Panc1 (cell line): ENCODE measurements at regions not wholly inside any gene's neighbourhood (a gene's known extent, or its start where the extent isn't known, plus 50 kb on each side); places are given as distances from the start of the nearest gene placed in this dataset.

ENCODE experiments used
- ATAC-seq: fragments of 200-7000 bp; cut with Tn5 transposase; 2 replicates; pipeline ENCODE4 v1.9.1; 2020; ENCODE audit warnings: mild to moderate bottlenecking, moderate library complexity
- BruUV-seq: library from RNA; stranded (reverse); fragments of 400-500 nt; replicated peaks from 2 replicates; lab custom pipeline; 2021; lab: Mats Ljungman, UMichigan
- CTCF ChIA-PET: fragments of 300-600 bp; sonication (Branson Sonifier 250); formaldehyde crosslinking; loops from one replicate; lab custom pipeline; 2022; ENCODE audit warnings: antibody characterized with exemption; lab: Charles Lee
- POLR2A ChIA-PET: fragments of 300-600 bp; sonication (Branson Sonifier 250); formaldehyde crosslinking; loops from one replicate; lab custom pipeline; 2022; ENCODE audit warnings: antibody characterized with exemption; lab: Charles Lee
- DNase-seq: peaks from one replicate; pipeline ENCODE4 v3.0.0-alpha.2; 2010; ENCODE audit warnings: low read depth, low spot score
- H3K27ac ChIP-seq: 2 replicates; pipeline ENCODE4 v1.5.1; 2011; ENCODE audit warnings: mild to moderate bottlenecking, low read length, inconsistent platforms
- H3K27me3 ChIP-seq: fragments of 200-500 bp; sonication (Bioruptor generic); 2 replicates; pipeline ENCODE4 v1.6.0; 2014; ENCODE audit warnings: low read length, inconsistent platforms; ENCODE audit not compliant: control insufficient read depth, insufficient read depth
- H3K36me3 ChIP-seq: fragments of 200-500 bp; sonication (Bioruptor generic); 2 replicates; pipeline ENCODE4 v1.5.1; 2014; ENCODE audit warnings: inconsistent platforms, mild to moderate bottlenecking, low read length, moderate library complexity; ENCODE audit not compliant: control insufficient read depth, insufficient read depth
- H3K4me1 ChIP-seq: 2 replicates; pipeline ENCODE4 v1.5.1; 2011; ENCODE audit warnings: inconsistent platforms, mild to moderate bottlenecking, low read length, moderate library complexity; ENCODE audit not compliant: control insufficient read depth, insufficient read depth
- H3K4me3 ChIP-seq, 2 experiments: 2 replicates each; pipeline ENCODE4 v1.5.1; 2011 to 2012; ENCODE audit warnings: low read depth in 2 of 2, low read length in 2 of 2, mild to moderate bottlenecking in 2 of 2, inconsistent platforms in 1 of 2, moderate library complexity in 1 of 2
- H3K9me3 ChIP-seq: fragments of 200-500 bp; sonication (Bioruptor generic); 2 replicates; pipeline ENCODE4 v1.5.1; 2014; ENCODE audit warnings: low read depth, mild to moderate bottlenecking, inconsistent platforms, low read length, moderate library complexity; ENCODE audit not compliant: control insufficient read depth, insufficient read depth
- POLR2AphosphoS5 ChIP-seq: IDR thresholded peaks from 2 replicates; pipeline ENCODE4 v1.6.1; 2012; ENCODE audit warnings: mild to moderate bottlenecking, low read depth, low read length, moderate library complexity
- SIN3A ChIP-seq: IDR thresholded peaks from 2 replicates; pipeline ENCODE4 v1.6.1; 2012; ENCODE audit warnings: low read depth, mild to moderate bottlenecking, low read length, moderate library complexity, borderline replicate concordance; ENCODE audit not compliant: insufficient read depth
- TCF7L2 ChIP-seq: IDR thresholded peaks from 2 replicates; pipeline ENCODE4 v1.6.1; 2011; ENCODE audit warnings: mild to moderate bottlenecking, low read depth, low read length, inconsistent platforms
- in situ Hi-C: cut with HindIII; loops from 2 replicates; pipeline ENCODE4 v1.10.0; 2016; ENCODE audit warnings: low sequenced_read_pairs, low pct_unique_long_range_greater_than_20kb
- intact Hi-C: fragments of 100-400 bp; cut with micrococcal nuclease; formaldehyde crosslinking; loops from one replicate; pipeline ENCODE4 v1.10.0; 2022; ENCODE audit not compliant: unreplicated experiment
- TF ChIP-seq, protein P1 (sequence below), 2 experiments: IDR thresholded peaks; 2 replicates each; pipeline ENCODE4 v1.6.1; 2011 to 2012; ENCODE audit warnings: low read depth in 2 of 2, control low read depth in 1 of 2, low read length in 1 of 2, mild to moderate bottlenecking in 1 of 2, moderate library complexity in 1 of 2; ENCODE audit not compliant: insufficient read depth in 1 of 2
- TF ChIP-seq, protein P2 (sequence below): fragments of 450-650 bp; IDR thresholded peaks from 2 replicates; pipeline ENCODE4 v1.5.1; 2017; ENCODE audit warnings: mild to moderate bottlenecking

DNA sequence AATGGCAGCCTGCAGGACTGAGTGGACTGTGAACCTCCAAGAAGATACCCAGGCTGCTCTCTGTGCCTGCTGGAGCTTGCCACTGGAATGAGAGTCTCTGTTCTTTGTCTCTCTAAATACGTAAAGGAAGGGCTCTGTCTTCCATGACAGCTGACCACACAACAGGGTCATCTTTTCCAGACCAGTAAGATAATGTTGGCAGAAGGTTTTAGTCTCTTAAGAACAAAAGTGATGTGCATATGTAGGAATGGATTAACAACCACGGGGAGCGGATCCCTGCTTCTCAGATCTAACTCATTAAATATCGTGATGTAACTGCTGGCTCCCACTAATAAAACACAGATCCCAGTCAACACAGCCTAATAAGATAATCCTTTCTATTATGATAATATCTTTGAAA is 67.5 kb downstream of the MAP10 start:
- Histone ChIP-seq H3K4me3 (no peak overlapping the region), H3K4me1 (no peaks in the 10 kb centered on the region), H3K27ac (no peak overlapping the region), H3K36me3 (no peaks in the 10 kb centered on the region), H3K9me3 (no peaks in the 10 kb centered on the region), H3K27me3 (no peaks in the 10 kb centered on the region)
- no peak for TF ChIP-seq SIN3A
- TF ChIP-seq POLR2AphosphoS5 = no peak
- no peak for TF ChIP-seq TCF7L2
- ChIA-PET CTCF (no interaction called here), POLR2A (interaction anchor here (0.6 kb wide), 1 partner anchor 124 kb away, joined by 4 read pairs; no protein-coding TSS in a partner anchor)
- in situ Hi-C loops = no loop called here
- BruUV-seq = no TSS peak
- DNase-seq (no peak), ATAC-seq (no peak)
- intact Hi-C loops = loop anchor here (10.0 kb wide), 1 partner anchor 58 kb away; no protein-coding TSS in a partner anchor

DNA sequence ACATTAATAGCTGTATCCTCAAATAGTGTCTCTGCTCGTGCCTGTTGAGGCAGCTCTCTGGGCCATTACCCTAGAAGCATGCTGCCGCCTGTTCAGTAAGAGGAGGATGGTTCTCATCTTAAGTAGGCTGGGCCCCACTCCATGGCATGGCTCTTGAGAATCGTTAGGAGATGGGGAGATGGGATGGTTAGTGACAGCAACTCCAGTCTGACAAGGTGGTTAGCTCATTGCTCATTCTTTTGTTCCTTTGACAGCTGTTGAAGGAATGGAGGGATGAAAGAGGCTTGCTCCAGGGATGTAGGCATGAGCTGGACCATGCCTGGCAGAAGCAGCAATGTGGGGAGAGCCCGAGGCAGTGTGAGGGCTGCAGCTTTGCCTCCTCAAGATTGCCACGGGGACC is 68.2 kb downstream of the MAP10 start:
- ChIA-PET CTCF (no interaction called here), POLR2A (no interaction called here)
- no peaks in the 10 kb centered on the region for H3K9me3 ChIP-seq
- intact Hi-C loops (loop anchor here (10.0 kb wide), 1 partner anchor 59 kb away; no protein-coding TSS in a partner anchor), in situ Hi-C loops (no loop called here)
- no peaks in the 10 kb centered on the region for H3K27me3 ChIP-seq
- H3K36me3 ChIP-seq = no peaks in the 10 kb centered on the region
- no peak for DNase-seq
- no TSS peak for BruUV-seq
- H3K27ac ChIP-seq = no peak overlapping the region
- H3K4me1 ChIP-seq = no peaks in the 10 kb centered on the region
- no peak overlapping the region for H3K4me3 ChIP-seq
- no peak for ATAC-seq
- TF ChIP-seq, protein P1, sequence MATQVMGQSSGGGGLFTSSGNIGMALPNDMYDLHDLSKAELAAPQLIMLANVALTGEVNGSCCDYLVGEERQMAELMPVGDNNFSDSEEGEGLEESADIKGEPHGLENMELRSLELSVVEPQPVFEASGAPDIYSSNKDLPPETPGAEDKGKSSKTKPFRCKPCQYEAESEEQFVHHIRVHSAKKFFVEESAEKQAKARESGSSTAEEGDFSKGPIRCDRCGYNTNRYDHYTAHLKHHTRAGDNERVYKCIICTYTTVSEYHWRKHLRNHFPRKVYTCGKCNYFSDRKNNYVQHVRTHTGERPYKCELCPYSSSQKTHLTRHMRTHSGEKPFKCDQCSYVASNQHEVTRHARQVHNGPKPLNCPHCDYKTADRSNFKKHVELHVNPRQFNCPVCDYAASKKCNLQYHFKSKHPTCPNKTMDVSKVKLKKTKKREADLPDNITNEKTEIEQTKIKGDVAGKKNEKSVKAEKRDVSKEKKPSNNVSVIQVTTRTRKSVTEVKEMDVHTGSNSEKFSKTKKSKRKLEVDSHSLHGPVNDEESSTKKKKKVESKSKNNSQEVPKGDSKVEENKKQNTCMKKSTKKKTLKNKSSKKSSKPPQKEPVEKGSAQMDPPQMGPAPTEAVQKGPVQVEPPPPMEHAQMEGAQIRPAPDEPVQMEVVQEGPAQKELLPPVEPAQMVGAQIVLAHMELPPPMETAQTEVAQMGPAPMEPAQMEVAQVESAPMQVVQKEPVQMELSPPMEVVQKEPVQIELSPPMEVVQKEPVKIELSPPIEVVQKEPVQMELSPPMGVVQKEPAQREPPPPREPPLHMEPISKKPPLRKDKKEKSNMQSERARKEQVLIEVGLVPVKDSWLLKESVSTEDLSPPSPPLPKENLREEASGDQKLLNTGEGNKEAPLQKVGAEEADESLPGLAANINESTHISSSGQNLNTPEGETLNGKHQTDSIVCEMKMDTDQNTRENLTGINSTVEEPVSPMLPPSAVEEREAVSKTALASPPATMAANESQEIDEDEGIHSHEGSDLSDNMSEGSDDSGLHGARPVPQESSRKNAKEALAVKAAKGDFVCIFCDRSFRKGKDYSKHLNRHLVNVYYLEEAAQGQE (IDR thresholded peaks at IDR 0.05; ENCODE audit: insufficient read depth in 1 of 2, low read depth in 2 of 2, low read length in 1 of 2) = no peak
- TF ChIP-seq SIN3A = no peak
- TF ChIP-seq, protein P2, sequence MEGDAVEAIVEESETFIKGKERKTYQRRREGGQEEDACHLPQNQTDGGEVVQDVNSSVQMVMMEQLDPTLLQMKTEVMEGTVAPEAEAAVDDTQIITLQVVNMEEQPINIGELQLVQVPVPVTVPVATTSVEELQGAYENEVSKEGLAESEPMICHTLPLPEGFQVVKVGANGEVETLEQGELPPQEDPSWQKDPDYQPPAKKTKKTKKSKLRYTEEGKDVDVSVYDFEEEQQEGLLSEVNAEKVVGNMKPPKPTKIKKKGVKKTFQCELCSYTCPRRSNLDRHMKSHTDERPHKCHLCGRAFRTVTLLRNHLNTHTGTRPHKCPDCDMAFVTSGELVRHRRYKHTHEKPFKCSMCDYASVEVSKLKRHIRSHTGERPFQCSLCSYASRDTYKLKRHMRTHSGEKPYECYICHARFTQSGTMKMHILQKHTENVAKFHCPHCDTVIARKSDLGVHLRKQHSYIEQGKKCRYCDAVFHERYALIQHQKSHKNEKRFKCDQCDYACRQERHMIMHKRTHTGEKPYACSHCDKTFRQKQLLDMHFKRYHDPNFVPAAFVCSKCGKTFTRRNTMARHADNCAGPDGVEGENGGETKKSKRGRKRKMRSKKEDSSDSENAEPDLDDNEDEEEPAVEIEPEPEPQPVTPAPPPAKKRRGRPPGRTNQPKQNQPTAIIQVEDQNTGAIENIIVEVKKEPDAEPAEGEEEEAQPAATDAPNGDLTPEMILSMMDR = no peak
- TF ChIP-seq POLR2AphosphoS5 = no peak
- no peak for TF ChIP-seq TCF7L2

DNA sequence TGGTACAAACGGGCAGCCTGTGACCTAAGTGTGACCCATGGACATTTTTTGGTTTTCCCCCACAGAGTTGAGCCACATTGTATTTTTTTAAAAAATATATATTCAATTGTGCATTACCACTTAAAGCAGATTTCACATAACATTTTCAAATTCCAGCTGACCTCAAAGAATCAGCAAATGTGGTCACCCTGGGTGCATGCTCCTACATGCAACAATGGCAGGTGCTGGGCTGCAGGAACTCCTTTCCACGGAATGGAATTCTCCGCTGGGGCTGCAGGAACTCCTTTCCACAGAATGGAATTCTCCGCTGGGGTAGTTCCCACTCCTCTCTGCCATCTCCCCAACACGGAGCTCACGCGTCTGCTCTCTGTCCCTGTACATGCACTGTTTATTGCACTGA is 68.7 kb downstream of the MAP10 start:
- in situ Hi-C loops = no loop called here
- Histone ChIP-seq H3K36me3 (no peaks in the 10 kb centered on the region), H3K27me3 (no peaks in the 10 kb centered on the region), H3K4me3 (no peak overlapping the region), H3K4me1 (no peaks in the 10 kb centered on the region), H3K9me3 (no peaks in the 10 kb centered on the region), H3K27ac (no peak overlapping the region)
- no TSS peak for BruUV-seq
- no peak for ATAC-seq
- TF ChIP-seq POLR2AphosphoS5 = no peak
- TF ChIP-seq, protein P2 = no peak
- TF ChIP-seq, protein P1 (IDR thresholded peaks at IDR 0.05; ENCODE audit: insufficient read depth in 1 of 2, low read depth in 2 of 2, low read length in 1 of 2) = no peak
- no peak for TF ChIP-seq TCF7L2
- no peak for TF ChIP-seq SIN3A
- DNase-seq = no peak
- intact Hi-C loops = loop anchor here (10.0 kb wide), 1 partner anchor 59 kb away; no protein-coding TSS in a partner anchor
- ChIA-PET POLR2A (no interaction called here), CTCF (no interaction called here)
